ENCODE measurements at regions not wholly inside any gene's neighbourhood (a gene's known extent, or its start where the extent isn't known, plus 50 kb on each side); places are given as distances from the start of the nearest gene placed in this dataset.

DNA sequence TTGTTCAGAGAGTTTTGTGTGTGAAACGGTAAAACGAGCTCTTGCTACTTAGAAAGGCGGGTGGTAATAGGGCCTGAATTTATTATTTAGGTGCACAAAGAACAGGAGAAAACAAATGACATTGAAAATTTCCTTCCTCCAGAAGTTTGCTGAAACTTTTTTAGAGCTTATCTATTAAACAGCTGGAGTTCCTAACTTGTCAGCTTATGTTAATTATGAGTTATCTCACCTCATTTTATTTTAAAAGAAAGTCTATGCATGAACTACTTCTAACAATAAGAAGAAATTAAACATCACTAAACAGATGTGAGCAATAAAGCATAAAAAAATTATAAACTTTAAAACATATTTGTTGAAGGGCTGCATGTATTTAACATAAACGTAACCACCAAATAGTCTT lies 373.9 kb upstream of the ANO3 start:
- TF ChIP-seq POLR2A (IDR thresholded peaks at IDR 0.05; ENCODE audit: low read depth, low read length): no peak
- no peak for FAIRE-seq
- no peak for DNase-seq (ENCODE audit: insufficient read length, low spot score)

DNA sequence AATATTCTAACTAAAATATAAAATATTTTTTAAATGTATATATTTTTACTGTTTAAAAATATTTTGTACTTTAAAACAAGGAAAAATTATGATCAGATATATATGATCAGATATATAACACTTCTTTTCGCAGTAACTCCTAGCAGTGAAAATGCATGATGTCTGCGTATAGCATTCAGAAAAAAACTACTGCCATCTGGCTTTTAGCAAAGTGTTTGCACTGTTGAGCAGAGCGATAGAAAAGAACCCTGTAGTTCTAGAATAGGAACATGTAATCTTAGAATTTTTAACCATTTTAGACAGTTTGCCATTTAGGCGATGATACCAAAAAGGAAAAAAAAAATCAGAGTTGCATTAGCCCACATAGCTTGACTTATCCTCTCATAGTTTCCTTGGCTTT lies 370.4 kb upstream of the ANO3 start:
- no peak for FAIRE-seq
- TF ChIP-seq POLR2A (IDR thresholded peaks at IDR 0.05; ENCODE audit: low read depth, low read length): no peak
- DNase-seq (ENCODE audit: insufficient read length, low spot score): no peak

DNA sequence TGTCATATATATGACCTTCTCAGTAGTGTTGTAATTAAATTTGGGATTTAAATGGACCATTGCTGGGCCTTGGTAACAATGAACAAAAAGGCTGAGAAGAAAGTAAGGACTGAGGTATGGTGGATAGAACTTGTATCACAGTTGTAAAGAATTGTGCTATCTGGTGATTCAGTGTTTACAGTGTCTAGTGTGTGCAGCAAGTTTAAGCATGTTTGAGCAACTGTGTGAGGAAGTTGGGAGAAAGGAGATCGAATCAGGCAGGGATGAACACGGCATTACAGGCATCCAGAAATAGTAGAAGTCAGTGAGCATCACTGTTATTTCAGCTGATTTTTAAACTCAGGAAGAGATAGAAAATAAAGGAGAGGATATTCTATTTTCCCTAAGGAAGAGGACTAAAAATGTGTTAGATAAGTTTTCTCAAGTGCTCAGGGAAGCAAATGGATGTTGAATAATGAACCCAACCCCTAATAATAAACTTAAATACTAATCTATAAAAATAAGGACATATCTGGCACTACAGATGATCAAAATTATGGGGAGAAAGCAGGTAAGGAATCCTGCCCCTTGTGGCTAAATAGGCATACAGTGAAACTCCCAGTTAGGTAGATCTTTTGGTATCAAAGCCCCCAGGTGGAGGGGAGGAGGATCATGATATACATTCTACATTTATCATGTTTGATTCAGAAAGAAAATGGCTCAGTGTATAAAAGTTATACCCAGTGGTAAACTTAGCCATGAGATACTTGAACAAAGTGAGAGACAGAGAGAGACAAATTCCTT lies 361.0 kb upstream of the ANO3 start:
- DNase-seq (ENCODE audit: insufficient read length, low spot score) (no peak), FAIRE-seq (no peak)
- no peak for TF ChIP-seq POLR2A (IDR thresholded peaks at IDR 0.05; ENCODE audit: low read depth, low read length)

DNA sequence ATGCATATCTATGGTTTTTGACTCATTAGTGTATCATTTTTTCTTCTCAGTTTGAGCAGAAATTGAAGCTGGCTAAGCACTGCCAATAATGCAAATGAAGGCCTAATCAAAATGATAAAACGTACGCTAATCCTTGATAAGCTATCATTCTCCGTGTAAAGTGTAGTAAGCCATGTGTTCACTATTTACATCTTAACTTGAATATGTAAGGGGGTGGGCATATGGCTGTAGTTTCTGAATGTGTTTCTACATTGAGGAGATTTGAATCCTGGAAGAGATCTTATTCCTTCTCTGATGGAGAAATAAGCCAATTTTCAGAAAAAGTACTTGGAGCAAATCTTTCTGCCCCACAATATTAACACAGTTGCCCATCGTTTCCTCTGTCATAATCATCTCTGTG lies 351.8 kb upstream of the ANO3 start:
- no peak for TF ChIP-seq POLR2A (IDR thresholded peaks at IDR 0.05; ENCODE audit: low read depth, low read length)
- no peak for FAIRE-seq
- DNase-seq (ENCODE audit: insufficient read length, low spot score): no peak

DNA sequence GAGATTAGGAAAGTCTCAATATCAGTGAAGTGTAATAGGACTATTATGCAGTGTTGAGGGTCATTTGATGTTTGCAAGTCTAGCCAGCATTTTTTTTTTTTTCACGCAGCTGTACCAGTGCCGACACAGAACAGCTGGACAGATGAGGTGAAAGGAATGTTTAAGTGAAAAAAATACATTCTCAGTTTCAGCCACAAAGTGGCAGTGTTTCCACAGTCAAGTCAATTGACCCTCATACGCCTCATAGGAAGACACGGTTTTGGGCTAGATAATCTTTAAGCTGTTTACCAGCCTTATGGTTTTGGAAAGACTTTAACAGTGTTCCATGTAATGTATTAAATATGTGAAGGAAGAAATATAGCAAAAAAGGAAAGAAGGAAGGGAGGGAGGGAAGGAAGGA lies 349.9 kb upstream of the ANO3 start:
- no peak for TF ChIP-seq POLR2A (IDR thresholded peaks at IDR 0.05; ENCODE audit: low read depth, low read length)
- FAIRE-seq: peak; percentile 93
- no peak for DNase-seq (ENCODE audit: insufficient read length, low spot score)

DNA sequence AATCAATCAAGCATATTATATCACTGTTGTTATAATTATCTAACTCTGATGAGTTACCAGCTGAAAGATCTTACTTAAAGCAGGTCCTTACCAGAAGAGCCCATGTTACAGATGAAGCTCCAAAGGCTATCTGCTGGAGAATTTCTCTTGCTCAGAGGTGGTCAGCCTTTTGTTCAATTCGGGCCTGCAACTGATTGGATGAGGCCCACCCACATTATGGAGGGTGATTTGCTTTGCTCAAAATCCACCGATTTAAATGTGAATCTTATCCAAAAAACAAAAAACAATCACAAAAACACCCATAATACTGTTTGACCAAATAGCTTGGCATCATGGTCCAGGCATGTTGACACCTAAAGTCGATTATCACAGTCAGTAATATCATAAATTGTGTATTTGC lies 348.6 kb upstream of the ANO3 start:
- DNase-seq (ENCODE audit: insufficient read length, low spot score): no peak
- FAIRE-seq: no peak
- no peak for TF ChIP-seq POLR2A (IDR thresholded peaks at IDR 0.05; ENCODE audit: low read depth, low read length)

DNA sequence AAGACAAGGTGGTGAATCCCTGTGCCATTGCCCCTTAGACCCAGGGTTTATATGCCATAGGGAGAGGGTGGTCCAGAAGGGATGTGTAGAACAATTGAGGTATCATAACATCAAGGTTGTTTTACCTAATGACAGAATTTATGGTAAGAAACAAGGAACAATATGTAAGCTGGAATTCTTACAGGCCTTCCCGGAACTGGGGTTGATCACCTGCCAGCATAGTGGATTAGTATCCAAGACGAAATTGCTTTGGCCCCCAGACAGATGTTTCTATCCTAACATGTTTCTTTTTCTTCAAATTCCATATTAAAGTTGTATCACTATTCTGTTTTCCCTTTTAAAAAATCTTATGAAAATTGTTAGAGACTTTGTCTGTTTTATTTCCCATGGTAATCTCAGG lies 343.8 kb upstream of the ANO3 start:
- FAIRE-seq: no peak
- TF ChIP-seq POLR2A (IDR thresholded peaks at IDR 0.05; ENCODE audit: low read depth, low read length): no peak
- DNase-seq (ENCODE audit: insufficient read length, low spot score): no peak

DNA sequence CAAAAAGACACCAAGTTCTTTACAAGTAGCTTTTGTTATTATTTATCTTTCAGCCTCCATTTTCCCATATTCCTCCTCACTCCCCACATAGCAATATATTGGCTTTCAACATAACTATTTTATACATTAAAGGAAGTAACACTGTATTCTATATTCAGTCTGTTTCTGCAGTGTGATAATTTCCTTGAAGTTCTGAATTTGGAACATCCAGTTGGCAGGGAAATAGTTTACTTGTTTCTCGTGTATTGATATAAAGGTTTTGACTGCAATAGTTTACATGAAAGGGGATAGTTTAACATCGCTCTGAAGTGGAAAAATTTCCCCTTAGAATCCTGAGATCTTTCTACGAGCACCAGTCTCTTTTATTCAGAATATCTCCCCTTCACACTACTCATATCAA lies 341.5 kb upstream of the ANO3 start:
- FAIRE-seq (no peak), DNase-seq (ENCODE audit: insufficient read length, low spot score) (no peak)
- TF ChIP-seq POLR2A (IDR thresholded peaks at IDR 0.05; ENCODE audit: low read depth, low read length): no peak

DNA sequence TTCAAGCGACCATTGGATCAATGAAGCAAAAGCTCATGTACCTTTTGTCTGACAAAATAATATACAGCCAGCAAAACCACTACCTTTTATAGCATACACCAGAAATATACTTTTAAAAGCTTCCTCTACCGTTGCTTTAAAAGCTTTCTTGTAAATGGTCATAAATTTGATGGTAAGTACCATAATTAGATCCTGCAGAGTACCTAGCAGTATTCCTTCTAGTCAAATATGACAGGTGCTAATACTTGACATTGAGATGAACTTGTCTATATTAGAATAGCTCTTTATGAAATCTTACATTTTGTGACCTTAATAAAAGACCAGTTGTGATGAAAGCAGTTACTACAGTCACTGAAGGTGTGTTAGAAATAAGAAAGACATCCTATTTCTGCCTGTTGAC lies 340.5 kb upstream of the ANO3 start:
- no peak for TF ChIP-seq POLR2A (IDR thresholded peaks at IDR 0.05; ENCODE audit: low read depth, low read length)
- DNase-seq (ENCODE audit: insufficient read length, low spot score) (no peak), FAIRE-seq (no peak)

DNA sequence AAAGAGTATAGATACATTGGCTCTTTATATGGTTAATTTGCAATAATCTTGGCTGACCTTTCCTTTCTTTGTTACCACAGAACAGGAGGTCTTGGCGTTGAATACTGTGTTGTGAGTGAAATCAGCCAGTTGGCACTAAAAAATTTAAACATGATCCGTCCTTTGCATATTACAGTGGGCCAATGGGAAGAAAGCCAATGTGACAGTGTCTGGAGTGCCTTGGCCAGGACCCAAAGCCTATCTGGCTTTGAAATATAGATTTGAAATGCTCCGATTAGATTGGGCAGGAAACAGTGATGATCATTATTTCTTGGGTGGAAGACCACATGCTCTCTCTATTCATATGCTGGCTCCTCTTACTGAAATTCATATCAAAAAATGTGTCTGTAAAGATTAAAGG lies 339.6 kb upstream of the ANO3 start:
- FAIRE-seq (no peak), DNase-seq (ENCODE audit: insufficient read length, low spot score) (no peak)
- no peak for TF ChIP-seq POLR2A (IDR thresholded peaks at IDR 0.05; ENCODE audit: low read depth, low read length)

DNA sequence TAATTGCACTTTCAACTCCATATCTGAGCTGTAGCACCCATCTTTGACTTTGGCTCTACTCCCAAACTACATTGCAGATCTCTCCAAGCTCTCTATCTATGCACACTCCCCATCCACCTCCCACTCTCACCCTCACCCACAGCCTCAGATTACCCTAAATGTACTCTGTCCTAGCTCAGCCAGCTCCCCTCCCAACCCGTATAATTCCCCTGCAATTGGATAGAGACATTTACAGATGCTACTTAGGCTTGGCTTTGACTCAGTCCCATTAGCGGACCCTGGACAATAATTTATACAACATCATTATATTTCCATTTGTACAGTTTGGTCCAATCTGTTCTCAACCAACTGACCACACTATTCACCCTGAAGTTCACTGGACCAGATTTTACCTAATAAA lies 338.9 kb upstream of the ANO3 start:
- FAIRE-seq (no peak), DNase-seq (ENCODE audit: insufficient read length, low spot score) (no peak)
- no peak for TF ChIP-seq POLR2A (IDR thresholded peaks at IDR 0.05; ENCODE audit: low read depth, low read length)

DNA sequence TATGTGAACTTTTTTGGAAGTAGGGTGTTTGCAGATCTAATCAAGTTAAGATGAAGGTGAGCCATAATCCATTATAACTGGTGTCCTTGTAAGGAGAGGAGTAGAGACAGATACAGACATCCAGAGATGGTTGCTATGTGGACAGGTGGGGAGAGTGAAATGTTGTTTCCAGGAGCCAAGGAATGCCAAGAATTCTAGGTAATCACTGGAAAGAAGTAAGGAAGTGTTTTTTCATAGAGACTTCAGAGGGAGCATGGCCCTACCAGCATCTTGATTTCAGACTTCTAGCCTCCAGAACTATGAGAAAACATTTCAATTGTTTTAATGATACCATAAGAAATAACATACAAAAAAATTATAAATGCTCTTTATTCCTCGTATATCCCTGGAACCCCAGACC lies 320.5 kb upstream of the ANO3 start:
- FAIRE-seq (no peak), DNase-seq (ENCODE audit: insufficient read length, low spot score) (no peak)
- TF ChIP-seq POLR2A (IDR thresholded peaks at IDR 0.05; ENCODE audit: low read depth, low read length): no peak

DNA sequence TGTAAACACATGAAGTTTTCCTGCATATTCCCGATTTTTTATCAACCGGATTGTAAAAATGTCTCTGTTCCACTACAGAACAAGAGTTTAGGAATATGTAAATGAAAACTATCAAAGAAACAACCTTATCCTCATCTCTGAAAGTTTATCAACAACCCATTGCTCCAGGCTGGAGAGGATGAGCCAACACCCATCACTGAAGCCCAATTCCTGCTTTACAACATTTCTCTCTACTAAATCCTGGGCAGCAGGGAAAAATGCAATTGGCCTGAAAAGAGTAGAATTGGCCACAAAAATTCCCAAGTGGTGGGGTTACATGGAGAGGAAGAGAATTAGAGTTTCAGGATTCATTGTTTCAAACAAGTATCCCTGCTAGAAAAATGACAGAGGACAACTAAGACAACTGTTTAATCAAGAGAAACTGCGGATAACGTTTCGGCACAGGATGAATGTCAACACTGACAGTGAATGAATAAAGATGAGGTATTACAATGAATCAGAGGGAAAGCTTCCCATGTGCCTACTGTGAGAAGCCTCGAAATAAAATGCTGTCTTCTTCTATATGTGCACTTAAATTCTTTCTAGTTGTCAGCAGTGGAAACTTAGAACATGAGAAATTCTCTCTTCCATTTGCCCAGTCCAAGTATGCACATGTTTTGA lies 317.3 kb upstream of the ANO3 start:
- FAIRE-seq: no peak
- no peak for TF ChIP-seq POLR2A (IDR thresholded peaks at IDR 0.05; ENCODE audit: low read depth, low read length)
- no peak for DNase-seq (ENCODE audit: insufficient read length, low spot score)

DNA sequence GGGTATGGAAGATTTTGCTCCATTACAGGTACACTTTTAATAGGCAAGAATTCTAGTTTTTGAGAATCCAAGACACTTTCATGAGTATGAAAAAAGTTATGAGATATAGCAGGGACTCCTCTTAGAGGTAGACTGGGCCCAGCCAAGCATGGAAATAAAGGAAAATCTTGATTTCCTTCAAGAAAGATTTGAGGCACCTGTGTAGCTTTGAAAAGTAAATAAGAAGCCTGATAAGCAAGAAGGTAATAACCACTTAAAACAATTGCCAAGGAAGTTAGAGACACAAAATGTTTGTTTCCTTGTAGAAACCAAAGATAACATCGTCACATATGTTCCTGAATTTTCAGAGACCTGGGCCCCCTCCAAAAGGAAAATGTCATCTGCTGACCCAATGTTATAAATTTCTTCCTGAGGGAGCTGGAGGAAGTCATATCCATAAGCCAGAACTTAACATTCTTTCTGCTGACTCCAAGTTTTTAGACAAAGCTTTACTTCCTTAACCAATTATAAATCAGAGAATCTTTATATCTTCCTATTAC lies 314.5 kb upstream of the ANO3 start:
- FAIRE-seq (no peak), DNase-seq (ENCODE audit: insufficient read length, low spot score) (no peak)
- TF ChIP-seq POLR2A (IDR thresholded peaks at IDR 0.05; ENCODE audit: low read depth, low read length): no peak

DNA sequence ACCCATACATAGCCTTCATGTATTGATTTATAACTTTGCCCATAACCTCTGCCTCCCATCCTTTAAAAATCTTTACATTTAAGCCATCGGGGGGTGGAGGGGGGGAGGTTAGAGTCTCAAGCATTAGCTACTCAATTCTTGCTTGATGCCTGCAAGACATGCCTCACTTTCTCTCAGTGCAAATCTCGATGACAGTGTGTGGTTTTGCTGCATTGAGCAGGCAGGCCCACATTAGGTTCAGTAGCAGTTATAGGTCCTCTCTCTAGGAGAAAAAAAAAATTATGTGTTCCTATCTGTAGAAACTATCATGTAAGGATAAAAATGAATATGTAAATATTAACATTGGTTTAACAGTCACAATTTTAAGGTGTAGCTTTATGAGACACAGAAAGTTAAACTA lies 314.0 kb upstream of the ANO3 start:
- no peak for DNase-seq (ENCODE audit: insufficient read length, low spot score)
- no peak for TF ChIP-seq POLR2A (IDR thresholded peaks at IDR 0.05; ENCODE audit: low read depth, low read length)
- no peak for FAIRE-seq

All from H54 (cell line).